GM23248 (cell line): ENCODE measurements at regions not wholly inside any gene's neighbourhood (a gene's known extent, or its start where the extent isn't known, plus 50 kb on each side); places are given as distances from the start of the nearest gene placed in this dataset.

Source experiments
- DNase-seq: peaks from one replicate; pipeline ENCODE4 v3.0.0-alpha.2; 2015
- H2AFZ ChIP-seq: fragments of 200-600 bp; sonication (generic); 2 replicates; pipeline ENCODE4 v1.6.1; 2016; ENCODE audit warnings: antibody characterized with exemption
- H3F3A ChIP-seq: fragments of 200-600 bp; sonication (generic); 2 replicates; pipeline ENCODE4 v1.6.1; 2016; ENCODE audit warnings: mild to moderate bottlenecking, antibody characterized with exemption, mixed run types; ENCODE audit not compliant: insufficient read depth
- H3K27ac ChIP-seq: fragments of 200-600 bp; sonication (generic); 2 replicates; pipeline ENCODE4 v1.5.1; 2016; ENCODE audit warnings: mild to moderate bottlenecking
- H3K27me3 ChIP-seq: fragments of 200-600 bp; sonication (generic); replicated peaks from 2 replicates; pipeline ENCODE4 v1.6.1; 2016; ENCODE audit warnings: mild to moderate bottlenecking; ENCODE audit not compliant: insufficient read depth
- H3K36me3 ChIP-seq: fragments of 200-600 bp; sonication (generic); 2 replicates; pipeline ENCODE4 v1.6.1; 2016; ENCODE audit warnings: low read depth, mild to moderate bottlenecking
- H3K4me1 ChIP-seq: fragments of 200-600 bp; sonication (generic); 2 replicates; pipeline ENCODE4 v1.6.1; 2016; ENCODE audit warnings: mild to moderate bottlenecking; ENCODE audit not compliant: insufficient read depth
- H3K4me2 ChIP-seq: fragments of 200-600 bp; sonication (generic); one replicate; pipeline ENCODE4 v1.6.1; 2016; ENCODE audit warnings: mild to moderate bottlenecking; ENCODE audit not compliant: unreplicated experiment
- H3K4me3 ChIP-seq: fragments of 200-600 bp; sonication (generic); 2 replicates; pipeline ENCODE4 v1.5.1; 2016; ENCODE audit warnings: mild to moderate bottlenecking
- H3K79me2 ChIP-seq: fragments of 200-600 bp; sonication (generic); 2 replicates; pipeline ENCODE4 v1.6.1; 2016; ENCODE audit warnings: mild to moderate bottlenecking; ENCODE audit not compliant: insufficient read depth
- H3K9ac ChIP-seq: fragments of 200-600 bp; sonication (generic); 2 replicates; pipeline ENCODE4 v1.6.1; 2016; ENCODE audit warnings: mild to moderate bottlenecking
- H3K9me2 ChIP-seq: fragments of 200-600 bp; sonication (generic); 2 replicates; pipeline ENCODE4 v1.6.1; 2016; ENCODE audit warnings: mixed run types, mild to moderate bottlenecking, moderate library complexity; ENCODE audit not compliant: insufficient read depth
- H3K9me3 ChIP-seq: fragments of 200-600 bp; sonication (generic); one replicate; pipeline ENCODE4 v1.6.1; 2017; ENCODE audit warnings: low read depth
- H4K20me1 ChIP-seq: fragments of 200-600 bp; sonication (generic); 2 replicates; pipeline ENCODE4 v1.6.0; 2016; ENCODE audit not compliant: insufficient read depth
- EZH2 ChIP-seq: fragments of 200-600 bp; sonication (generic); IDR thresholded peaks from 2 replicates; pipeline ENCODE4 v1.6.1; 2018; ENCODE audit warnings: antibody characterized with exemption, mild to moderate bottlenecking; ENCODE audit not compliant: insufficient read depth, poor library complexity, severe bottlenecking
- EZH2phosphoT487 ChIP-seq: fragments of 200-600 bp; sonication (generic); IDR thresholded peaks from 2 replicates; pipeline ENCODE4 v1.6.1; 2018; ENCODE audit warnings: antibody characterized with exemption, moderate library complexity, mild to moderate bottlenecking, low read depth; ENCODE audit not compliant: insufficient read depth
- WGBS, 2 experiments: methylation state at CpG; one replicate each; pipeline ENCODE4 v1.1.6; 2015 to 2017; ENCODE audit warnings: low lambda C conversion rate in 2 of 2, low coverage in 1 of 2; ENCODE audit errors: missing lambda C conversion rate in 2 of 2; 5-methylcytosine and 5-hydroxymethylcytosine counted together
- in situ Hi-C: fragments of 300-500 bp; cut with MboI; formaldehyde crosslinking; loops from 2 replicates; pipeline ENCODE4 v1.15.0; 2020

DNA sequence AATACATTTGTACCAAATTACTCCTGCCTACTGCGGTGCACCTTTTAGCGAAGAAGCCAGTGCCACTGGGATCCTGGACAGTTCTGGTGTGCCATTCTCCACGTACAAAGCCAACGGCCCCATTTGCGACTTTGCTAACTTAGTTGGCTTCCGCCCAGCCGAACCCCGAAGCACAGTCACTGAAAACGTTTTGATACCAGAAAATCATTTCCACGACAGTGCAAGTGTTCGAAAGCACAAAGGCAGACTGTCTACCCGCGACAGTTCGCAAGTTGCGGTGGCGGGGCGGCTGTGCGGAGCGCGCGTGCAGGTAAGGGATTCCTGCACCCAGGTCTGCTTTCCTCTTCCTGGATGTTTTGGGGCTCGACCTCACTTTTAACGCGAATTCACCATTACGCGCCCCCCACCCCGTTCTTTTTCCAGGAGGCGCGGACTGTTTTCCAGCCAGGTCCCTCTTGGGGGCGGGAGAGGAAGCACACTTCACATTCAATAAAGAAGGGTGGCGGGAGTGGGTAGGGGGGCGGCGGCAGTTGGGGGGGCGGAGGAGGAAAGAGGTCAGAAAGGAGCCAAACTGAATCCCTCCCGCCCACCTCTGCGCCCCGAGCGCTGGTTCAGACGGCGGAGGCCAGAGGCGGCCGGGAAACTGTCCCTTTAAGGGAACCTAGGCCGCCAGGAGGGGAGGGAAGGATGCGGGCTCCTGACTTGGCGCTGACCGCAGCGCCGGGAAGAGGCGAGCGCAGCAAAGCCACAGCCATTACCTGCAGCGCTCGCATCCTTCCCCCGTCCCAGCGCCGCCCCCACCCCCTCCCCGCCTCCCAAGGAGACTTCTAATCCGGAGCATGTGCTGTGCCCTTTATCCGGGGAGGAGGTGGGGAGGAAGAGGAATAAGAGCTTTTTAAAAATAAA lies 107.4 kb upstream of the KCTD1 start:
- Histone ChIP-seq H3K4me1 (peaks cover 10% of the 10 kb centered on the region), H3K79me2 (no peaks in the 10 kb centered on the region), H4K20me1 (no peaks in the 10 kb centered on the region), H3K36me3 (no peaks in the 10 kb centered on the region), H3K4me3 (peak overlapping the region; percentile 87), H2AFZ (peak overlapping the region; percentile 80), H3K27me3 (peaks cover 53% of the 10 kb centered on the region), H3K4me2 (peak overlapping the region; percentile 97), H3K9me2 (no peaks in the 10 kb centered on the region), H3F3A (peaks cover 30% of the 10 kb centered on the region; the same call in 1 of the 2 replicates), H3K9me3 (no peaks in the 10 kb centered on the region), H3K9ac (peak overlapping the region; percentile 62), H3K27ac (no peak overlapping the region)
- peak; percentile 75 for DNase-seq
- TF ChIP-seq EZH2phosphoT487 (0 out of 2 replicates have a peak, but pooled peaks have one; percentile 49), EZH2 (peak; percentile 44)
- in situ Hi-C loops: no loop called here
- WGBS, 2 experiments: 2% methylated on average over 46 to 58 of the region's 58 CpGs

DNA sequence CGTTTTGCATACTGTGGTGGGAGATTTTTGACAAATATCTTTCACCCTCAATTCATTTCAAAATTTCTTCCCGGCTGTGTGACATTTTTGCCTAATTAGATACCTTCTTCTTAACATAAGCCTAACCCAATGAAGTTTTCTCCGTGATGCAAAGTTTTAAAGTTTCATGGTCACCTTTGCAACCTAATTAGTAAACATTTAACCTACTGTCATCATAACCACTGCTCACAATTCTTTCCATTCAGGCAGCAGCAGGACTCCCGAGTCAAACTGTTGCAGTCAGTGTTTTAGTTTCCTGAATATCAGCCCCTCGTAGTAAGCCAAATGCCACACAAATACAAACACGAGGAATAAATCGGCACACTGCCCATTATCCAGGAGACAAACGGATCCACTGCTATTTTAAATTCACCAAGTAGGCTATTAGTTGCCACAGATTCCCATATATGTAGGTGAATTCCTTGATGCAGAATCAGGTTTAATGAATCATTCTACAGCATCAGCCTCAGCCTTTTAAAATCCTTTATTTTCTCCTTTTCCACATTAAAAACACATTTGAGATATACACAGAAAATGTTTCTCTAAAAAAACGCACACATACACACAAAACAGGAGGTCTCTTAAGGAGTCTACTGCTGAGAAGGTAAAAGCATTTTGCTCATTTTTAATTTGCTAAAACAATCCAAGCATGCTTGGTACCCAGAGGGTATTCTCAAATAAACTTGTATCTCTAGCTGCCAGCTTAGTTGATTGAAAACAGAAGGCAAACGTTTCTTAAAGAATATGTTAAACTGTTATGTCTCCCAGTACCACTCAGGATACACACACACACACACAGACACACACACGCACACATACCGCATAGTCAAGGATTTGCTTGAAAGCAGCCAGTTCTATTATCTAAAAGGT lies 106.5 kb upstream of the KCTD1 start:
- no peaks in the 10 kb centered on the region for H3K9me3 ChIP-seq
- in situ Hi-C loops: no loop called here
- H2AFZ ChIP-seq: no peak overlapping the region
- H3K27ac ChIP-seq: no peak overlapping the region
- TF ChIP-seq EZH2: no peak
- no peak for TF ChIP-seq EZH2phosphoT487
- no peak overlapping the region for H3K4me3 ChIP-seq
- peaks cover 50% of the 10 kb centered on the region for H3K27me3 ChIP-seq
- H3K9me2 ChIP-seq: no peaks in the 10 kb centered on the region
- H3F3A ChIP-seq: peaks cover 30% of the 10 kb centered on the region; the same call in 1 of the 2 replicates
- H3K4me1 ChIP-seq: peaks cover 10% of the 10 kb centered on the region
- no peak for DNase-seq
- H3K36me3 ChIP-seq: no peaks in the 10 kb centered on the region
- WGBS, 2 experiments: 6 to 8% methylated on average over 12 of the region's 12 CpGs
- H3K79me2 ChIP-seq: no peaks in the 10 kb centered on the region
- H3K9ac ChIP-seq: no peak overlapping the region
- no peaks in the 10 kb centered on the region for H4K20me1 ChIP-seq
- no peak overlapping the region for H3K4me2 ChIP-seq

DNA sequence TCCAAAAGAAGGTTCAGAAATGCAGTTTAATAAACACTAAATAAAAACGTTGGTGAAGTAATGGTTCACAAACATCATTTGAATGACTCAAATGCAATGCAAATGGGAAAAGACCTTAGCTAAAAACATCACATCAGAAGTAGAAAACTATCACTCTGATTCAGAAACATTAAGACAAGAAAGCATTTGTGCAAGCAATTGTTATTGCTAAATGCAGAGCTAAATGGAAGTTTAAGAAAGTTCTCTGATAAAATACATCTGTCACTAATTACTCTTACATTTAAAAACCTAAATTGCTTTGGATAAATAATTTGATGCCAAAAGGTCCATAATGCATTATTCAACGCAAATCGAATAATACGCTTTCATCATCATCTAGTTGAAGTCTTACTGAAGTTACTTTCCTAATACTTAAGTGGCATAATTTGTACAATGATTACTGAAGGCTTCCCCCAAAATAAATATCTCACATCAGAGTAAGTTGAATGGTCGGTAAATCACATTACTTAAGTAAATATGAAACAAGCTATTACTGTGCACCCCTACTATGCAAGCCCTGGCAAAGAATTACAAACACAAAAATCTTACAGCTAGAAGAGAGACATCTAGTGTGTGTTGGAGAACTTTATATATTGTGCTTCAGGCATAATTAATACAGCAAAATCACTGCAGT lies 105.7 kb upstream of the KCTD1 start:
- H3K4me2 ChIP-seq: no peak overlapping the region
- in situ Hi-C loops: no loop called here
- no peak overlapping the region for H2AFZ ChIP-seq
- peaks cover 42% of the 10 kb centered on the region for H3K27me3 ChIP-seq
- H3K9ac ChIP-seq: no peak overlapping the region
- H3K79me2 ChIP-seq: no peaks in the 10 kb centered on the region
- DNase-seq: no peak
- no peaks in the 10 kb centered on the region for H3K9me3 ChIP-seq
- 57 to 60% methylated on average over 5 of the region's 5 CpGs for WGBS, 2 experiments
- peaks cover 30% of the 10 kb centered on the region; the same call in 1 of the 2 replicates for H3F3A ChIP-seq
- no peak overlapping the region for H3K4me3 ChIP-seq
- H3K9me2 ChIP-seq: no peaks in the 10 kb centered on the region
- no peaks in the 10 kb centered on the region for H3K36me3 ChIP-seq
- no peaks in the 10 kb centered on the region for H4K20me1 ChIP-seq
- no peak overlapping the region for H3K27ac ChIP-seq
- TF ChIP-seq EZH2phosphoT487: no peak
- no peak for TF ChIP-seq EZH2
- H3K4me1 ChIP-seq: peaks cover 10% of the 10 kb centered on the region

DNA sequence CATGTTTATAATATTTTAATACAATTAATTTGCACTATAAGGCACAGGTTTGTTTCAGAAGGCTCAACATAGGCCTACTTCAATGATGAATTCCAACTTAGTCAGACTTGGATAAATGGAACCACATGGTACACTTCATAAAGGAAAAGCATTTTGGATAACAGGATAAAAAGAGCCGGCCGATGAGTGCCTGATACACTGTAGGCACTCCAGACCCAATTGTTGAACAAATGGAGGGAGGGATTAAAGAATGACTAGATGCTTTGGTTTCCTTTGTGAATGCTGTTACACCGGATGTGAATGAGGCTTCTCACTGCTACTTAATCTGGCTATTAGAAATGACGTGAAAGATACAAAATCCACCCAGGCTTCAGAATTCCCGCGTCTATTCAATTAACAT lies 104.1 kb upstream of the KCTD1 start:
- Histone ChIP-seq H3K4me3 (no peak overlapping the region), H3K9me3 (no peaks in the 10 kb centered on the region), H3K4me1 (peaks cover 3% of the 10 kb centered on the region), H3K27ac (no peak overlapping the region), H3K79me2 (no peaks in the 10 kb centered on the region), H4K20me1 (no peaks in the 10 kb centered on the region), H3K9ac (no peak overlapping the region), H3K36me3 (no peaks in the 10 kb centered on the region), H3F3A (peaks cover 19% of the 10 kb centered on the region; the same call in 1 of the 2 replicates), H3K9me2 (no peaks in the 10 kb centered on the region), H2AFZ (no peak overlapping the region), H3K27me3 (peaks cover 29% of the 10 kb centered on the region), H3K4me2 (no peak overlapping the region)
- TF ChIP-seq EZH2phosphoT487 (no peak), EZH2 (no peak)
- WGBS, 2 experiments: 81 to 90% methylated on average over 6 of the region's 6 CpGs
- in situ Hi-C loops: no loop called here
- DNase-seq: no peak
